C4-2B (cell line): ENCODE measurements at regions not wholly inside any gene's neighbourhood (a gene's known extent, or its start where the extent isn't known, plus 50 kb on each side); places are given as distances from the start of the nearest gene placed in this dataset.

Source experiments
- ZFX ChIP-seq: fragments of 450-650 bp; IDR thresholded peaks from 2 replicates; pipeline ENCODE4 v1.6.1; 2017
- TF ChIP-seq, protein P1 (sequence below): fragments of 450-650 bp; conservative IDR thresholded peaks from 2 replicates; pipeline ENCODE4 v1.5.1; 2017; ENCODE audit warnings: mild to moderate bottlenecking

- TF ChIP-seq, protein P1, sequence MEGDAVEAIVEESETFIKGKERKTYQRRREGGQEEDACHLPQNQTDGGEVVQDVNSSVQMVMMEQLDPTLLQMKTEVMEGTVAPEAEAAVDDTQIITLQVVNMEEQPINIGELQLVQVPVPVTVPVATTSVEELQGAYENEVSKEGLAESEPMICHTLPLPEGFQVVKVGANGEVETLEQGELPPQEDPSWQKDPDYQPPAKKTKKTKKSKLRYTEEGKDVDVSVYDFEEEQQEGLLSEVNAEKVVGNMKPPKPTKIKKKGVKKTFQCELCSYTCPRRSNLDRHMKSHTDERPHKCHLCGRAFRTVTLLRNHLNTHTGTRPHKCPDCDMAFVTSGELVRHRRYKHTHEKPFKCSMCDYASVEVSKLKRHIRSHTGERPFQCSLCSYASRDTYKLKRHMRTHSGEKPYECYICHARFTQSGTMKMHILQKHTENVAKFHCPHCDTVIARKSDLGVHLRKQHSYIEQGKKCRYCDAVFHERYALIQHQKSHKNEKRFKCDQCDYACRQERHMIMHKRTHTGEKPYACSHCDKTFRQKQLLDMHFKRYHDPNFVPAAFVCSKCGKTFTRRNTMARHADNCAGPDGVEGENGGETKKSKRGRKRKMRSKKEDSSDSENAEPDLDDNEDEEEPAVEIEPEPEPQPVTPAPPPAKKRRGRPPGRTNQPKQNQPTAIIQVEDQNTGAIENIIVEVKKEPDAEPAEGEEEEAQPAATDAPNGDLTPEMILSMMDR, result no peak
- TF ChIP-seq ZFX, result no peak
Observed at GRCh38 chr10:78382047-78382446, 348.4 kb downstream of the RPS24 start.
